OCI-LY7 (cell line): ENCODE measurements at regions not wholly inside any gene's neighbourhood (a gene's known extent, or its start where the extent isn't known, plus 50 kb on each side); places are given as distances from the start of the nearest gene placed in this dataset.

Experiments used
- EZH2phosphoT487 ChIP-seq: fragments of 200-600 bp; sonication (generic); IDR thresholded peaks from 2 replicates; pipeline ENCODE4 v1.6.1; 2018; ENCODE audit warnings: low read depth, borderline replicate concordance, mild to moderate bottlenecking, mixed run types, antibody characterized with exemption, low read length, moderate library complexity, mixed read lengths
- TF ChIP-seq, protein P1 (sequence below): fragments of 200-600 bp; sonication (generic); conservative IDR thresholded peaks from 2 replicates; pipeline ENCODE4 v1.5.1; 2014; ENCODE audit warnings: mild to moderate bottlenecking, antibody characterized with exemption, low read length, moderate library complexity, mixed read lengths

DNA sequence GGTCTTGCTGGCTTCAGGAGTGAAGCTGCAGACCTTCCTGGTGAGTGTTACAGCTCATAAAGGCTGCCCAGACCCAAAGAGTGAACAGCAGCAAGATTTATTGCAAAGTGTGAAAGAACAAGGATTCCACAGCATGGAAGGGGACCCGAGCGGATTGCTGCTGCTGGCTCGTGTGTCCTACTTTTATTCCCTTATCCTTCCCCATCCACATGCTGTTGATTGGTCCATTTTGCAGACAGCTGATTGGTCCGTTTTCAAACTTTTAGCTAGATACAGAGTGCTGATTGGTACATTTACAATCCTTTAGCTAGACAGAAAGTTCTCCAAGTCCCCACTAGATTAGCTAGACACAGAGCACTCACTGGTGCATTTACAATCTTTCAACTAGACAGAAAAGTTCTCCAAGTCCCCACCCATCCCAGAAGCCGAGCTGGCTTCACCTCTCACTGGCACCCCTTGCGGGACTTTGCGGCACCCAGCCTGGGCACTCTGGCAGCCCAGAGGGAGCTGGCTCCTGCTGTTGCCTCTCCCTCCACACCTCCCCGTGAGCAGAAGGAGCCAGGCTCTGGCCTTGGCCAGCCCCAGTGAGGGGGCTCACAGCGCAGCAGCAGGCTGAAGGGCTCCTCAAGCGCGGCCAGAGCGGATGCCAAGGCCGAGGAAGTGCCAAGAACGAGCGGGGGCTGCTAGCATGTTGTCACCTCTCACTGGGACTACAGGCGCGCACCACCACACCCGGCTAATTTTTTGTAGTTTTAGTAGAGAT lies 369.6 kb upstream of the POT1 start:
- TF ChIP-seq, protein P1, sequence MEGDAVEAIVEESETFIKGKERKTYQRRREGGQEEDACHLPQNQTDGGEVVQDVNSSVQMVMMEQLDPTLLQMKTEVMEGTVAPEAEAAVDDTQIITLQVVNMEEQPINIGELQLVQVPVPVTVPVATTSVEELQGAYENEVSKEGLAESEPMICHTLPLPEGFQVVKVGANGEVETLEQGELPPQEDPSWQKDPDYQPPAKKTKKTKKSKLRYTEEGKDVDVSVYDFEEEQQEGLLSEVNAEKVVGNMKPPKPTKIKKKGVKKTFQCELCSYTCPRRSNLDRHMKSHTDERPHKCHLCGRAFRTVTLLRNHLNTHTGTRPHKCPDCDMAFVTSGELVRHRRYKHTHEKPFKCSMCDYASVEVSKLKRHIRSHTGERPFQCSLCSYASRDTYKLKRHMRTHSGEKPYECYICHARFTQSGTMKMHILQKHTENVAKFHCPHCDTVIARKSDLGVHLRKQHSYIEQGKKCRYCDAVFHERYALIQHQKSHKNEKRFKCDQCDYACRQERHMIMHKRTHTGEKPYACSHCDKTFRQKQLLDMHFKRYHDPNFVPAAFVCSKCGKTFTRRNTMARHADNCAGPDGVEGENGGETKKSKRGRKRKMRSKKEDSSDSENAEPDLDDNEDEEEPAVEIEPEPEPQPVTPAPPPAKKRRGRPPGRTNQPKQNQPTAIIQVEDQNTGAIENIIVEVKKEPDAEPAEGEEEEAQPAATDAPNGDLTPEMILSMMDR, result no peak
- no peak for TF ChIP-seq EZH2phosphoT487
